ENCODE measurements at regions not wholly inside any gene's neighbourhood (a gene's known extent, or its start where the extent isn't known, plus 50 kb on each side); places are given as distances from the start of the nearest gene placed in this dataset.

DNA sequence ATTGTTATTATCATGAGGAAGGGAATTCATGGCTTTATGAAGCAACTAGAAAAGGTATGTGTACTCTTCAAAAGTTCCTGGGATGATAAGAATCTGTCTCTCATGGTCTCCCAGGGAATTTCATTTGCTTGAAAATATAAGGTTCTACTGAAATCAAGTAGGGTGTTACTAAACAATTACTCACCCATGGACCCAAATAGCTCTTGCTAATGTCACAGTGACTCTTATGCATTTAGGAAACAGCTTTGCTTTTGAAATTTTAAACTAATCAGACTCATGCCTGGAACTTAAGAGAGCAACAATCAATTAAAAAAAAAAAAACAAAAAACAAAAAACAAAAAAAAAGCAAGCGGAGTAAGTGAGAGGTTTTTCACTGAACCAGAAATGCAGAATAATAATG, 1546.3 kb upstream of the TENM4 start:
- intact Hi-C loops (cut with DNase I) = no loop called here
- TF ChIP-seq POLR2A (IDR thresholded peaks at IDR 0.05) = no peak
- TF ChIP-seq CTCF (IDR thresholded peaks at IDR 0.05) = no peak
- no peaks in the 10 kb centered on the region for H3K36me3 ChIP-seq
- no peak overlapping the region for H3K4me3 ChIP-seq
- 93 to 100% methylated on average over 1 of the region's 1 CpG for WGBS, 2 donors
- no peaks in the 10 kb centered on the region for H3K27me3 ChIP-seq
- H3K9me3 ChIP-seq = no peaks in the 10 kb centered on the region
- no peak for DNase-seq
- H3K27ac ChIP-seq = no peak overlapping the region
- no peaks in the 10 kb centered on the region for H3K4me1 ChIP-seq

GRCh38 chr11:80986421-80987074, 1545.7 kb upstream of the TENM4 start:
- Histone ChIP-seq H3K4me3 (no peak overlapping the region), H3K27me3 (no peaks in the 10 kb centered on the region), H3K27ac (no peak overlapping the region), H3K36me3 (no peaks in the 10 kb centered on the region), H3K4me1 (no peaks in the 10 kb centered on the region), H3K9me3 (no peaks in the 10 kb centered on the region)
- no peak for DNase-seq
- TF ChIP-seq POLR2A (IDR thresholded peaks at IDR 0.05) = no peak
- TF ChIP-seq CTCF (IDR thresholded peaks at IDR 0.05) = no peak
- WGBS, 2 donors = 61 to 82% methylated on average over 1 of the region's 1 CpG
- intact Hi-C loops (cut with DNase I) = no loop called here

GRCh38 chr11:80980227-80980626, 1539.4 kb upstream of the TENM4 start:
- no peak for TF ChIP-seq POLR2A (IDR thresholded peaks at IDR 0.05)
- no peak for TF ChIP-seq CTCF (IDR thresholded peaks at IDR 0.05)
- intact Hi-C loops (cut with DNase I) = no loop called here
- Histone ChIP-seq H3K4me3 (no peak overlapping the region), H3K36me3 (no peaks in the 10 kb centered on the region), H3K4me1 (no peaks in the 10 kb centered on the region), H3K27ac (no peak overlapping the region), H3K27me3 (no peaks in the 10 kb centered on the region), H3K9me3 (no peaks in the 10 kb centered on the region)
- DNase-seq = no peak

DNA sequence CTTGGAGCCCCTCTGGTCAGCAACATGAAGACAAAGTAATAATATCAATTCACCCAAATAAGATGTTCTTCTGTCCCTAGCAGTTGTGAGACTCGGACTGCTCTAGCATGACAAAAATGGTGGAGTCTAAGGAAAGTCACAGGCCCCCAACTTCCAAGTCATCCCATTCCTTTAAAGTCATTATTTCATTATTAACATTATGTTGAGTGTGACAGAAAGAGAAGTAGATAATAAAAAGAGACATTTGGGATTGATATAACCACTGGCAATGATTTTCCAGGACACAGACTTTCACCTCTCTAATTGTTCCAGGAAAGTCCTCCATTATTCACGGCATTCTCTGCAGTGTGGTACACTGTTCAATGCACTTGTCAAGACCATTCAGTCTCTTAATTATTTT, 1533.0 kb upstream of the TENM4 start:
- no peak overlapping the region for H3K27ac ChIP-seq
- TF ChIP-seq CTCF (IDR thresholded peaks at IDR 0.05) (no peak), POLR2A (IDR thresholded peaks at IDR 0.05) (no peak)
- no peak overlapping the region for H3K4me3 ChIP-seq
- no peaks in the 10 kb centered on the region for H3K36me3 ChIP-seq
- H3K27me3 ChIP-seq = no peaks in the 10 kb centered on the region
- H3K9me3 ChIP-seq = no peaks in the 10 kb centered on the region
- 84 to 94% methylated on average over 2 of the region's 2 CpGs for WGBS, 2 donors
- no peaks in the 10 kb centered on the region for H3K4me1 ChIP-seq
- intact Hi-C loops (cut with DNase I) = no loop called here
- no peak for DNase-seq

DNA sequence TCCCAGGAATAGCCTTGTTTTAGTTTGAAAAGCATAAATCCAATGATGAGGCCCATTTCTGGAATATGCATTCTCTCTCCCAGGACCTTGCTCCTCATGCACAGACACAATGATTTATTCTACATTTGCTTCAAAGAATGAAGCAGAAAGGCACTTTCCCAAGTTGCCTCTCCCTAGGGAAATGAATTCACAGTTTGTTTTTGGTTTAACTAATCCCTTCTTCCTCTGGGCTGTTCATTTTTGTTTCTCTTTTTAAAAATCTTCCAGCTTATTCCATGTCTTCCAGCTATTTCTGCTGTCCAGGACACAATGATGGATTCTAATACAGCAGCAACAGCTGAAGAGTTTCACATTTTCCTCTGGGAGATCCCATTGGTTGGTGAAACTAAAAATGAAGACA, 1529.2 kb upstream of the TENM4 start:
- Histone ChIP-seq H3K36me3 (no peaks in the 10 kb centered on the region), H3K4me3 (no peak overlapping the region), H3K4me1 (no peaks in the 10 kb centered on the region), H3K27me3 (no peaks in the 10 kb centered on the region), H3K27ac (no peak overlapping the region), H3K9me3 (no peaks in the 10 kb centered on the region)
- no peak for TF ChIP-seq CTCF (IDR thresholded peaks at IDR 0.05)
- no peak for TF ChIP-seq POLR2A (IDR thresholded peaks at IDR 0.05)
- intact Hi-C loops (cut with DNase I) = no loop called here
- DNase-seq = no peak
